Type B pancreatic cell (in vitro differentiated cells): ENCODE measurements at regions not wholly inside any gene's neighbourhood (a gene's known extent, or its start where the extent isn't known, plus 50 kb on each side); places are given as distances from the start of the nearest gene placed in this dataset.

ENCODE experiments used
- DNase-seq: peaks from one replicate; pipeline ENCODE4 v3.0.0; 2021; ENCODE audit warnings: mixed read lengths; ENCODE audit not compliant: unreplicated experiment; ENCODE audit errors: extremely low spot score
- H3K27ac Mint-ChIP-seq: 2 replicates; pipeline ENCODE4 v1.8.0; 2021; ENCODE audit warnings: mild to moderate bottlenecking, mixed read lengths
- H3K27me3 Mint-ChIP-seq: 2 replicates; pipeline ENCODE4 v1.8.0; 2021; ENCODE audit warnings: mixed read lengths
- H3K36me3 Mint-ChIP-seq: 2 replicates; pipeline ENCODE4 v1.8.0; 2021; ENCODE audit warnings: mixed read lengths
- H3K4me1 Mint-ChIP-seq: one replicate; pipeline ENCODE4 v1.8.0; 2021; ENCODE audit warnings: mixed read lengths; ENCODE audit not compliant: unreplicated experiment
- H3K4me3 Mint-ChIP-seq: 2 replicates; pipeline ENCODE4 v1.8.0; 2021; ENCODE audit warnings: mild to moderate bottlenecking, mixed read lengths
- H3K9me3 Mint-ChIP-seq: 2 replicates; pipeline ENCODE4 v1.8.0; 2021; ENCODE audit warnings: mixed read lengths
- TF ChIP-seq, protein P1 (sequence below): fragments of 200-600 bp; sonication (generic); conservative IDR thresholded peaks from 2 replicates; pipeline ENCODE4 v1.5.0; 2021; ENCODE audit warnings: antibody characterized with exemption, mild to moderate bottlenecking

DNA sequence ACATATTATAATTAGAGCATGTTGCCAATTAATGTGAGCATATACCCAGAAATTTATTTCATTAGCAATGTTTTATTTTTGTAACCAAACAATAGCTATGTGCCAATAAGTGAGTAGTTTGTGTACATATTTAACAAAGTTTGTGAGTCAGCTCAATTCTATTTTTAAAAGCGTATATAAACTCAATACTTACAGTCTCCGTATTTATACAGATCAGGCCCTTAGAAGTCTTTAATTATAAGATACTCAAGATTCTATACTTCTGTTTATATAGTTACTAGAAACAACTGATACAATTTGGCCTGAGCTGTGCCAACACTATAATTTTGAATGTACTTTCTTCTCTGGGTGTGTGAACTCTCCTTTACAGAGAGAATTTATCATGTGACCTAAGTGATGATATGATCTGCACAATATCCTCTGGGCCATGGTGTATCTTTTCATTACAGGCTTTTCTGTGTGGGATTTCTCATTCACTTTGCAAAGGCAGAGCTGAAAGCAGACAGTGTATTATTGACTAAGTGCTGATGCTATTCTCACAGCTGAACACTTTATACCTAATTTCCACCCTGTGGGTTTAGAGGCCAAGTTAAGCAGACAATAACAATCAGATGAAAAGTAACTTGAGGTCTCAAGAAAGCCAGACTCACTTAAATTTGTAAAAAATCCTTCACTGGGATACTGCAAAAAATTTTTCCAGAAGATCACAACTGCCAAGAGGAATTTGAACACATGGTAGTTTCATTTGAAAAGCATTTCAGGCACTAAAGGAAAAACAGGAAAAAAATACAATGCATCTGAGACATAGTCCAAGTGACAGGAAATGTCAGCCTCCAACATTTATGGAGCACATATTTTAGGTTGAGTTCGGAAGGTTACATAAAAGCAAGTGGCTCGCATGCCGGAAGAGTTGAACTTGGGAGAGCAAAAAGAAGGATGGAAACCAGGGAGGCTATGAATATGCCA, 277.9 kb upstream of the SEMA6D start:
- TF ChIP-seq, protein P1, sequence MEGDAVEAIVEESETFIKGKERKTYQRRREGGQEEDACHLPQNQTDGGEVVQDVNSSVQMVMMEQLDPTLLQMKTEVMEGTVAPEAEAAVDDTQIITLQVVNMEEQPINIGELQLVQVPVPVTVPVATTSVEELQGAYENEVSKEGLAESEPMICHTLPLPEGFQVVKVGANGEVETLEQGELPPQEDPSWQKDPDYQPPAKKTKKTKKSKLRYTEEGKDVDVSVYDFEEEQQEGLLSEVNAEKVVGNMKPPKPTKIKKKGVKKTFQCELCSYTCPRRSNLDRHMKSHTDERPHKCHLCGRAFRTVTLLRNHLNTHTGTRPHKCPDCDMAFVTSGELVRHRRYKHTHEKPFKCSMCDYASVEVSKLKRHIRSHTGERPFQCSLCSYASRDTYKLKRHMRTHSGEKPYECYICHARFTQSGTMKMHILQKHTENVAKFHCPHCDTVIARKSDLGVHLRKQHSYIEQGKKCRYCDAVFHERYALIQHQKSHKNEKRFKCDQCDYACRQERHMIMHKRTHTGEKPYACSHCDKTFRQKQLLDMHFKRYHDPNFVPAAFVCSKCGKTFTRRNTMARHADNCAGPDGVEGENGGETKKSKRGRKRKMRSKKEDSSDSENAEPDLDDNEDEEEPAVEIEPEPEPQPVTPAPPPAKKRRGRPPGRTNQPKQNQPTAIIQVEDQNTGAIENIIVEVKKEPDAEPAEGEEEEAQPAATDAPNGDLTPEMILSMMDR = no peak
- Mint-ChIP-seq H3K4me3 (no peak overlapping the region), H3K9me3 (no peaks in the 10 kb centered on the region), H3K27ac (no peak overlapping the region), H3K4me1 (peaks cover 12% of the 10 kb centered on the region), H3K36me3 (no peaks in the 10 kb centered on the region), H3K27me3 (no peaks in the 10 kb centered on the region)
- no peak for DNase-seq

DNA sequence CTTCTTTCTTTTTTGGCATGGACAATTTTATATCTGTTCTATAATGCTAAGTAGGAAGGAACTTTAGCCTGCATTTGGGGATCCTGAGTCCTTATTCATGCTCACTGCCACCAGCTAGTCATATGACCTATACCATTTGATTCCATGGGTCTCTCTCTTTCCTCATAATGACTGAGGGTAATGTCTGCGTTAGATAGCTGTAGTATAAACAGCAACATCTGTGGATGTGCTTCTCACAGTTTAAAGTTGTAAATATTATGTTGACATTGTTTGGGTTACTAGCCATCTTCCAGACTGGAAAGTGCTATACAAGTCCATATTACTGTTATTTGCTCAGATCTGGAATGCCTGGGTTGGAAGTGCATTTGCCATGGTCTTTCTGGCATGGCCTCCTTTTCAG, 274.9 kb upstream of the SEMA6D start:
- no peaks in the 10 kb centered on the region for H3K9me3 Mint-ChIP-seq

DNA sequence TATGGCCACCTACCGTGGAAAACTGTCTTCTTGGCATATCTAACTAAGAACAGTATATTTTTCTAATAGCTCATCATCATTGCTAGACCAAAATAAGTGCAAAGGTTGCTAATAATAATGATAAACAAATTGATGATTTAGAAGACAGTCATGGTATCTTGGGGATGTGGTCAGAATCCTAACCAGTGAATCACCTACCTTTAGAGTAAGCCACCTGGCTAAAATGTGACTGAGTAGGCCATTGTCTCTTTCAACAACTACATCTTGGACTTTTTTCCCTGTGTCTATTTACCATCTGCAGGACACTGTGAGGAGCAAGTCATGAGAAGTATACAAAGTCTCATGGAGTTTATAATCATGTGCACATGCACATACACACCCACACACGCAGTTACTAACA, 273.5 kb upstream of the SEMA6D start:
- H3K36me3 Mint-ChIP-seq = no peaks in the 10 kb centered on the region
- no peaks in the 10 kb centered on the region for H3K9me3 Mint-ChIP-seq
- peaks cover 12% of the 10 kb centered on the region for H3K4me1 Mint-ChIP-seq
- H3K27ac Mint-ChIP-seq = no peak overlapping the region
- DNase-seq = no peak
- no peaks in the 10 kb centered on the region for H3K27me3 Mint-ChIP-seq
- TF ChIP-seq, protein P1 = no peak
- no peak overlapping the region for H3K4me3 Mint-ChIP-seq

More for the DNA sequence above, 274.9 kb upstream of the SEMA6D start:
- TF ChIP-seq, protein P1 = no peak
- no peak overlapping the region for H3K4me3 Mint-ChIP-seq
- H3K36me3 Mint-ChIP-seq = no peaks in the 10 kb centered on the region
- no peak for DNase-seq
- H3K27me3 Mint-ChIP-seq = no peaks in the 10 kb centered on the region
- H3K27ac Mint-ChIP-seq = no peak overlapping the region
- H3K4me1 Mint-ChIP-seq = peaks cover 12% of the 10 kb centered on the region

DNA sequence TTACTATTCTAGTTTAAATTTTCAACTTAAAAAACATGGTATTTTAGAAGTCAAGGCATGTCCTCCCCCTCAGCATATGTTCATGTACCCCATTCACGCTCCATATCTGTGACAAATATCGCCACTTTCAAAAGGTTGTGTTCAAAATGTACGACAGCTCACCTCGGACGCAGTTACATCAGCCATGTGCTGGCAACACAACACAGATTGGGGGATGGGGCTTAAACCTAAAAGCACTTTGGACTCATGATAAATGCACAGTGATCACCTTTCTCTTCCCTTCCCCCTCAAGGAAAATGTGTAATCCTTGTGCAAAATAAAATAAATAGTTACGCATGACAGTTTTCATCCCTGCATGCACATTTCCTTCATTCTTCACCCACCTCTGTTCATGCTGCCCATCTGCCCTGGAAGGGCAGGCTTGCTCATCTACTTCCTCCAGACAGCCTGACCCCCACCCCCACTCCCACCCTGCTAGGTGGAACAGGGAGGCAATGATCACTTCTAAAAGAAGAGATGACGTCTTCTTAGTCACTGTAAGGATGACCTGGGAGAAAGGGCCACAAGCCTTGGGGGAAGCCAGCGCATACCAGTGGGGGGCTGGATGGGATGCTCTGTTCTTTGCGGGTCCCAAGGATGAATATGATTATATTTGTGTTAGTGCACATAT, 271.4 kb upstream of the SEMA6D start:
- H3K4me3 Mint-ChIP-seq = no peak overlapping the region
- H3K4me1 Mint-ChIP-seq = no peaks in the 10 kb centered on the region
- TF ChIP-seq, protein P1 = no peak
- H3K9me3 Mint-ChIP-seq = no peaks in the 10 kb centered on the region
- no peaks in the 10 kb centered on the region for H3K27me3 Mint-ChIP-seq
- H3K36me3 Mint-ChIP-seq = no peaks in the 10 kb centered on the region
- DNase-seq = no peak
- no peak overlapping the region for H3K27ac Mint-ChIP-seq

GRCh38 chr15:47460795-47461573, 256.3 kb upstream of the SEMA6D start:
- Mint-ChIP-seq H3K4me1 (peaks cover 12% of the 10 kb centered on the region), H3K9me3 (peaks cover 4% of the 10 kb centered on the region), H3K27me3 (no peaks in the 10 kb centered on the region), H3K4me3 (no peak overlapping the region), H3K27ac (no peak overlapping the region), H3K36me3 (no peaks in the 10 kb centered on the region)
- TF ChIP-seq, protein P1 = no peak
- DNase-seq = no peak
